H9 (cell line): ENCODE measurements at regions not wholly inside any gene's neighbourhood (a gene's known extent, or its start where the extent isn't known, plus 50 kb on each side); places are given as distances from the start of the nearest gene placed in this dataset.

Experiments
- DNase-seq: peaks from one replicate; pipeline ENCODE4 v3.0.0-alpha.2; 2017
- H2AFZ ChIP-seq: one replicate; pipeline ENCODE4 v1.6.1; 2013; ENCODE audit warnings: mild to moderate bottlenecking, low read length, control low read depth, moderate library complexity
- H2AK5ac ChIP-seq: 2 replicates; pipeline ENCODE4 v1.6.1; 2013; ENCODE audit warnings: low read length, control low read depth, mixed read lengths; ENCODE audit not compliant: insufficient read length
- H2BK120ac ChIP-seq: one replicate; pipeline ENCODE4 v1.6.1; 2013; ENCODE audit warnings: low read depth, mild to moderate bottlenecking, low read length, control low read depth, inconsistent platforms; ENCODE audit not compliant: poor library complexity, severe bottlenecking
- H2BK12ac ChIP-seq: 2 replicates; pipeline ENCODE4 v1.6.1; 2013; ENCODE audit warnings: low read length, control low read depth, mixed read lengths, low read depth; ENCODE audit not compliant: insufficient read length
- H2BK15ac ChIP-seq: 2 replicates; pipeline ENCODE4 v1.6.1; 2013; ENCODE audit warnings: low read depth, low read length, control low read depth
- H2BK20ac ChIP-seq: one replicate; pipeline ENCODE4 v1.6.1; 2013; ENCODE audit warnings: low read depth, mild to moderate bottlenecking, low read length, control low read depth, inconsistent platforms; ENCODE audit not compliant: poor library complexity, severe bottlenecking
- H2BK5ac ChIP-seq: 2 replicates; pipeline ENCODE4 v1.6.1; 2013; ENCODE audit warnings: low read length, control low read depth, mixed read lengths; ENCODE audit not compliant: insufficient read length
- H3K14ac ChIP-seq: 2 replicates; pipeline ENCODE4 v1.6.1; 2013; ENCODE audit warnings: low read length, control low read depth; ENCODE audit not compliant: insufficient read depth
- H3K18ac ChIP-seq: 2 replicates; pipeline ENCODE4 v1.6.1; 2013; ENCODE audit warnings: low read depth, mild to moderate bottlenecking, mixed read lengths, low read length, control low read depth; ENCODE audit not compliant: insufficient read length
- H3K23ac ChIP-seq: 2 replicates; pipeline ENCODE4 v1.6.1; 2013; ENCODE audit warnings: low read length, control low read depth, mixed read lengths, low read depth; ENCODE audit not compliant: insufficient read length
- H3K23me2 ChIP-seq: 2 replicates; pipeline ENCODE4 v1.6.1; 2013; ENCODE audit warnings: low read depth, mild to moderate bottlenecking, mixed read lengths, low read length, control low read depth; ENCODE audit not compliant: insufficient read length, poor library complexity, severe bottlenecking
- H3K27ac ChIP-seq: 2 replicates; pipeline ENCODE4 v1.5.1; 2013; ENCODE audit warnings: low read length, control low read depth, mixed read lengths, low read depth; ENCODE audit not compliant: insufficient read length
- H3K27me3 ChIP-seq: 2 replicates; pipeline ENCODE4 v1.6.1; 2013; ENCODE audit warnings: low read length, control low read depth, inconsistent platforms; ENCODE audit not compliant: insufficient read depth
- H3K4ac ChIP-seq: 2 replicates; pipeline ENCODE4 v1.6.1; 2013; ENCODE audit warnings: low read depth, mild to moderate bottlenecking, control low read depth, inconsistent platforms, low read length, moderate library complexity
- H3K4me1 ChIP-seq: 2 replicates; pipeline ENCODE4 v1.6.1; 2013; ENCODE audit warnings: low read length, control low read depth, inconsistent platforms; ENCODE audit not compliant: insufficient read depth
- H3K4me2 ChIP-seq: 2 replicates; pipeline ENCODE4 v1.6.1; 2013; ENCODE audit warnings: low read length, control low read depth, mixed read lengths; ENCODE audit not compliant: insufficient read length, insufficient read depth
- H3K56ac ChIP-seq: 2 replicates; pipeline ENCODE4 v1.6.1; 2013; ENCODE audit warnings: low read depth, mild to moderate bottlenecking, mixed read lengths, low read length, control low read depth; ENCODE audit not compliant: insufficient read length
- H3K79me1 ChIP-seq: 2 replicates; pipeline ENCODE4 v1.6.1; 2013; ENCODE audit warnings: low read depth, mild to moderate bottlenecking, moderate library complexity, low read length, control low read depth, inconsistent platforms; ENCODE audit not compliant: insufficient read depth, poor library complexity, severe bottlenecking
- H3K79me2 ChIP-seq: 2 replicates; pipeline ENCODE4 v1.6.1; 2013; ENCODE audit warnings: low read length, control low read depth, inconsistent platforms; ENCODE audit not compliant: insufficient read depth
- H3K9ac ChIP-seq: 2 replicates; pipeline ENCODE4 v1.6.1; 2013; ENCODE audit warnings: low read length, control low read depth, mixed read lengths; ENCODE audit not compliant: insufficient read length; ENCODE audit errors: extremely low read depth
- H3K9me3 ChIP-seq: one replicate; pipeline ENCODE4 v1.6.1; 2013; ENCODE audit warnings: low read depth, low read length, inconsistent platforms; ENCODE audit not compliant: control insufficient read depth
- H3T11ph ChIP-seq: one replicate; pipeline ENCODE4 v1.6.1; 2013; ENCODE audit warnings: mild to moderate bottlenecking, low read length, control low read depth, inconsistent platforms
- H4K20me1 ChIP-seq: one replicate; pipeline ENCODE4 v1.6.1; 2013; ENCODE audit not compliant: control insufficient read depth, insufficient read length, insufficient read depth
- H4K5ac ChIP-seq: 2 replicates; pipeline ENCODE4 v1.6.1; 2013; ENCODE audit warnings: low read depth, mild to moderate bottlenecking, mixed read lengths, low read length, control low read depth; ENCODE audit not compliant: insufficient read length
- H4K8ac ChIP-seq: replicated peaks from 2 replicates; pipeline ENCODE4 v1.6.1; 2013; ENCODE audit warnings: low read length, control low read depth, mixed read lengths, low read depth; ENCODE audit not compliant: insufficient read length
- H4K91ac ChIP-seq: 2 replicates; pipeline ENCODE4 v1.6.1; 2013; ENCODE audit warnings: low read depth, mild to moderate bottlenecking, moderate library complexity, mixed read lengths, low read length, control low read depth; ENCODE audit not compliant: insufficient read length
- H3K27ac Mint-ChIP-seq, 3 experiments: 2 replicates in 2 of 3; 3 replicates in 1 of 3; pipeline ENCODE4 v1.8.0; 2020 to 2021; ENCODE audit warnings: mixed read lengths in 3 of 3, mild to moderate bottlenecking in 1 of 3, moderate library complexity in 1 of 3
- H3K27me3 Mint-ChIP-seq: 2 replicates; pipeline ENCODE4 v1.8.0; 2021; ENCODE audit warnings: low read depth, mild to moderate bottlenecking, moderate library complexity, mixed read lengths
- H3K36me3 Mint-ChIP-seq, 3 experiments: 2 replicates in 2 of 3; 3 replicates in 1 of 3; pipeline ENCODE4 v1.8.0; 2020 to 2021; ENCODE audit warnings: low read depth in 3 of 3, mixed read lengths in 3 of 3; ENCODE audit not compliant: insufficient read depth in 1 of 3
- H3K4me1 Mint-ChIP-seq, 2 experiments: 2 replicates each; pipeline ENCODE4 v1.8.0; 2020; ENCODE audit warnings: mixed read lengths in 2 of 2
- H3K4me3 Mint-ChIP-seq, 2 experiments: 2 replicates in 1 of 2; 3 replicates in 1 of 2; pipeline ENCODE4 v1.8.0; 2020 to 2021; ENCODE audit warnings: mild to moderate bottlenecking in 2 of 2, mixed read lengths in 2 of 2, moderate library complexity in 1 of 2
- H3K9me3 Mint-ChIP-seq, 2 experiments: 2 replicates in 1 of 2; 3 replicates in 1 of 2; pipeline ENCODE4 v1.8.0; 2020; ENCODE audit warnings: mild to moderate bottlenecking in 2 of 2, mixed read lengths in 2 of 2, moderate library complexity in 1 of 2
- CTCF ChIP-seq: fragments of 200-600 bp; sonication (generic); conservative IDR thresholded peaks from 3 replicates; pipeline ENCODE4 v1.8.0; 2021; ENCODE audit warnings: antibody characterized with exemption, mild to moderate bottlenecking
- WGBS: extraction: QIAGEN DNeasy Blood & Tissue Kit; methylation state at CpG from one replicate; pipeline ENCODE4 v1.1.7; 2013; ENCODE audit warnings: missing lambda C conversion rate, low lambda C conversion rate, mixed read lengths; ENCODE audit not compliant: insufficient read length; ENCODE audit errors: extremely low coverage; 5-methylcytosine and 5-hydroxymethylcytosine counted together

DNA sequence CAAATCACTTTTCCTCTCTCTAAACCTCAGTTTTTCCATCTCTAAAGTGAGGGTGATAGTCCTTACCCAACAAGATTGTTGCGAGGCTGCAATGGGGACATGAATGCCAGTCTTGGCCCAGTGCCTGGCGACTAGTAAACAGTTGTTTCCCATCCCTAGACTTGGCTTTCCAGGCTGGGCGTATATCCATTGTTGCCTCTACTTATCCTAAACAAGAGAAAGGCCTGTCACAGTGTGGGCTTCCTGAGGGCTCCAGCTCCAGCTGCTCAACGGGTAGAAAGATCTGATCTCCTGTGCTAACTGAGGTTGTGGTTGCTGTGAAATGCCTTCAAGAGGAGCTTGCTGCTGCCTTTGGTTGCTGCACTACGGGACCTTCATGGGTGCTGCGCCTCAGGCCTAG, 142.0 kb downstream of the NSG2 start:
- Histone ChIP-seq H3K79me1 (no peaks in the 10 kb centered on the region), H3K9me3 (no peaks in the 10 kb centered on the region), H2BK15ac (no peak overlapping the region), H3K14ac (no peak overlapping the region), H2BK12ac (no peak overlapping the region), H4K8ac (no peak overlapping the region), H3K27me3 (no peaks in the 10 kb centered on the region), H3K79me2 (no peaks in the 10 kb centered on the region), H3K18ac (no peak overlapping the region), H2BK20ac (no peak overlapping the region), H4K20me1 (no peaks in the 10 kb centered on the region), H2BK5ac (no peak overlapping the region), H3K9ac (no peak overlapping the region), H2BK120ac (no peak overlapping the region), H3K23me2 (no peaks in the 10 kb centered on the region), H2AK5ac (no peak overlapping the region), H3K23ac (no peak overlapping the region), H3T11ph (no peak overlapping the region), H3K4ac (no peak overlapping the region), H3K4me2 (no peak overlapping the region), H3K56ac (no peak overlapping the region), H4K91ac (no peak overlapping the region), H2AFZ (no peak overlapping the region), H3K27ac (no peak overlapping the region), H3K4me1 (no peaks in the 10 kb centered on the region), H4K5ac (no peak overlapping the region)
- TF ChIP-seq CTCF = no peak
- peak; percentile 10 for DNase-seq
- Mint-ChIP-seq H3K36me3 (no peaks in the 10 kb centered on the region; a peak in 1 of 7 replicates), H3K4me3 (no peak overlapping the region), H3K9me3 (no peaks in the 10 kb centered on the region), H3K27me3 (peaks cover 3% of the 10 kb centered on the region), H3K27ac (no peak overlapping the region), H3K4me1 (peaks cover 12 to 14% of the 10 kb centered on the region in 2 experiments; a peak in 3 of 4 replicates)
- WGBS = no CpG with 5 or more reads among the region's 6 CpGs
